NCI-H1105 treated with DMSO at 0.1 percent for 48 hours (cell line): ENCODE measurements at regions not wholly inside any gene's neighbourhood (a gene's known extent, or its start where the extent isn't known, plus 50 kb on each side); places are given as distances from the start of the nearest gene placed in this dataset.
"Not testable (repeated sequence)": the region's sequence is repeated elsewhere in the genome, so short reads cannot be mapped to it uniquely, and the experiment has no call there.

Source experiments
- DNase-seq: peaks from one replicate; lab custom pipeline; 2025; lab: John Stamatoyannopoulos, UW

DNA sequence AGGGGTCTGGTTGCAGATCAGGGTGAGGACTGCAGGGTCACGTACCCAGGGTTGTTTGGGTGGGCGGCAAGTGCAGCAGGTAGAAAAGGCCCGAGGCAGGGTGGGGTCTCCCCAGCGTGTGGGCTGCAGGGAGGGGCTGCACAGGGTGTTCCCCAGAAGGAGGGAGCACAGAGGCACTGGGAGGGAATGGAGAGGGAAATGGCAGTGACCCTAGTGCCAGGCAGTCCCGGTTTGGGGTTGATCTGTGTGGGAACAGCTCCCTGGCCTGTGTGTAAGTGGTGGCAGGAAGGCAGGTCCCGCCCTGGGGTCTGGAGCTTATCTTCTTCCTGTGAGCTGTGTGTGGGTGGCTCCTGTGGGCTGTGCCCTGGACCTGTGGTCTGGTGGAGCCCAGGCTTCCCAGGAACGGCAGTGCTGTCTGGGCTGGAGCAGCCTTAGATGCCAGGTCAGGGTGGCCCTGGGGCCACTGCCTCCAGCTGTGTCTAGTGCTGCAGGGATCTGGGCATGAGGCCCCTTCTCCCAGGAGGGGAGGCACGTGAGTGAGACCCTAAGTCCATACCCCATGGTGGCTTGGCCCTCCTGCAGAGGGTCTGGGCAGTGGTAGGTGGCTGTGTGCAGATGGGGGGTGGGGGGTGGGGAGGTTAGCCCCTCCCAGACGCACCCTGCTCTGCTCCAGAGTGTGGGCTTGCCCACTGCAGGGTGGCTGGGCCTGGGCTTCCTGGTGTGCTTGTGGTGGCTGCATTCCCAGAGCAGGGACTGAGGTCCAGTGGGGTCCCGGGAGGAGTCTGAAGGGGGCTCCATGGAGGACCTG is 363.5 kb downstream of the TMEM121 start:
- no peak for DNase-seq

DNA sequence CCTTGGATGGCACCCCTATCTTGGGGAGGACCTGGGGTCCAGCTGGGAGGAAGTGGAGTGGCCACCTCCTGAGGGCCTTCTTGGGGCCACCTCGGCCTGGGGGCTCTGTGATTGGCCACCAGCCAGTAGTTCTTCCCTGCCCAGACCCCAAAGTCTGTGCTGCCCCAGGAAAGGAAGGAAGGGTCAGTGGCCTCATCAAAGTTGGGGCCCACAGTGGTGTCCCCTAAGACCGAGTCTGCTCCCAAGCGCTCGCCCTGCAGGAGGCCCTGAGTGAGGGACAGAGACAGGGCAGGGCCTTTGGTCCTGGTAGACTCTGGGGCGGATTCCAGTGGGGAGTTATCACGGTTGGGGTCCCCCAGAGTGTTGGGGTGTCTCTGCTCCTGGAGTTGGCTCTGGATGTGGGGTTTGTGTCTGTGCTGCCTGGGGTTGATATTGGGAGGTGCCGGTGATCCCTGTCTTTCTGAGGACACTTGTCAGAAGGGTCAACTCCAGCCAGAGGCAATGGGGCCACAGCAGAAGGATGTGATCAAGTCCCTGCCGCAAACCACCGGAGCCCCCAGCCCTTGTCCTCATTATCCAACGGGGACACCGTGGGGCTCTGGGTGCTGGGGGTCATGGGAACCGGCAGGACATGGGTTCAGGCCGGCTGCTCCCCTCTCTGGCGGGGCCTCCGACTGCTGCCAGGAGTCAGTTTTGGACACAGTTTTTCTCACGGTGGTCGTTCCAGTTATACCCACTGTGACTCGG is 364.3 kb downstream of the TMEM121 start:
- no peak for DNase-seq

DNA sequence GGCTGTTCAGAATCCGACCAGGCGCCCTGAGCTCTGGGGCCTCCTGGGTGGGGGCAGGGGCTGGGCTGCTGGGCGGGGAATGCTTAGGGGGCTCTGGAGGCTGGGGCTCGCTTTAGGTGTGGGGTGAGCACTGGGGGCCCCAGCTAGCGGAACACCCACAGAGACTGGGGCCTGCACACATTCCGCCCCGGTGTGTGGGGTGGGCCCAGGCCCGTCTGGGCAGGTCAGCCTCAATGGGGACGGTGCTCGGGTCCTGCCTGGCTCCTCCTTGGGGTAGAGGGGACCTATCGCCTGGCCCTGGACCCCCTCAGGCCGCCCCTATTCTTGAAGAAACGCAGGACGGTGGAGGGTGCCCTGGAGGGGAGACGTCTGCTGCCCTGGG is 364.8 kb downstream of the TMEM121 start:
- no peak for DNase-seq

DNA sequence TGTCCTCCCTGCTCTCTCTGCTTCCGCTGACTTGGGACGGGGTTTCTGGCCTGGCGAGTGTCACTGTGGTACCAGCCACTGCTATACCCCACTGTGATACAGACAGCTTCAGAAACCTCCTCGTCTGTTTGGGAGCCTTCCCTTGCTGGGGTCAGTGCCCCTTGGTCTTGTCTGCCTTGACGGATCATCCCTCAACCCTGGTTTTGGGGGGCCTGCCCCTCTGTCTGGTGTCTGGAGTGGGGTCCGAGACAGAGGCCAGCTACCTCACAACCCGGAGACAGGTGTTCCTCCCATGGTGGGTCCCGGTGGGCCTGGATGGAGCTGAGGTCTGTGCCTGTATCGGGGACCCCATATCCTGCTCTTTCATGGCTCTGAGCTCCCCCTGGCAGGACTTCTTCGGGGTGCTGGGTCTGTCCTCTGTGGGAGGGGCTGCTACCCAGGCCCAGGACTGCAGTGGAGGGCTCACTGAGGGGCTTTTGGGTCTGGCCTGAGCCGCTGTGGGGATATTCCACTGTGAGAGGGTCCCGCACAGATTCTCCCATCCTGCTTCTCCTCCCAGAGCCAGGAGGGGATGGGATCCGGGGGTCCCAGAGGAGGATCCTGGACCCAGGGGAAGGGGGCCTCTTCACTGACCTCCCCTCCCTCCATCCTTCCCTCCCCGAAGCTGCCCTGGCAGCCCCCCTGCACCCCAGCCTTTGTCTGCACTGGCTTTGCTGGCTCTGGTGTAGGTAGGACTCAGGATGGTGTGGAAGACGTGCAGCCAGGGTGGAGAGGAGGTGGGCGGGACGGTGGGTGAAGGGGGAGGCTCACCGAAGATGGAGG is 365.5 kb downstream of the TMEM121 start:
- DNase-seq = no peak

DNA sequence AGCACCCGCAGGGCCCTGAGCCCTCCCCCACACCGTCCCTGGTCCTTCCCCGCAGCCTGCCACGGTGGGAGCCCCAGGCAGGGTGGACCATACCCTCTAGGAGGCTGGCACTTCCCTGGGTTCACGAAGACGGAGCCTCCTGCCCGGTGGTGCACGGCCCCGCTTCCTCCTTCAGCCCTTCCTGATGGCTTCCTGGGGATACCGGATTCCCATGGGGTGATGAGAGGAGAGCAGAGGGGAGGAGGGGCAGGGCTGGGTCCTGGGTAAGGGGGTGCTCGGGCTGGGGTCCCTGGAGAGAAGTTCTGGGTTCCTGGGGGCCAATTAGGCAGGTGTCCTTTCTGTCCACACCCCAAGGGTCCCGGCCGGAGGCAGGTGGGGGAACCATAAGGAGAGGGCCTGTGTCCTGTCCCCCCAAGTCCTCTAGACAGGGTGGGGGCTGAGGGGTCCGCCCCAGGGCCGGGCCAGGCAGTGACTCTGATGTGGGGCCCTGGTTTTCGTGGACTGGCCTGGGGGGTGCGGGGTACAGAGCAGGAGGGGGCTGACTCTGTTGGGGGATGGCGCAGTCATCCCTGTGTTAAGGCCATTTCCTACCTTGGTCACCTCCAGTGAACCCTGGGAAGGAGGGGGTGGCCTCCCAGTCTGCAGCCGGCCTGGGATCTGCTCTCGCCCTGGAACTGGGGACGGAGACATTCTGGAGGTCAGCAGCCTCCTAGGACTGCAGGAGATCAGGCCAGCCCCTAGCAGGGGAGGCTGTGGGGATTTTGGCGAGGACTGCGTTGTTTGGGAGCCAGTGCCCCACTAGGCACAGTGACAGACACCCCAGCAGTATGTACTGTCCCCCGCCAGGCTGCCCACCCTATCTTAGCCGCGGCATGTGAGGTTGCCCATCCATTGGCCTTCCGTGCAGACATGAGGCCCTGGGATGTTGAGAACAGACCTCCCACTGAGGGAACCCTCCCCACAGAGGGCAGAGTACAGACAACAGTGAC is 366.4 kb downstream of the TMEM121 start:
- not testable (repeated sequence) for DNase-seq

GRCh38 chr14:105893686-105894085 is 367.3 kb downstream of the TMEM121 start:
- DNase-seq = not testable (repeated sequence)

DNA sequence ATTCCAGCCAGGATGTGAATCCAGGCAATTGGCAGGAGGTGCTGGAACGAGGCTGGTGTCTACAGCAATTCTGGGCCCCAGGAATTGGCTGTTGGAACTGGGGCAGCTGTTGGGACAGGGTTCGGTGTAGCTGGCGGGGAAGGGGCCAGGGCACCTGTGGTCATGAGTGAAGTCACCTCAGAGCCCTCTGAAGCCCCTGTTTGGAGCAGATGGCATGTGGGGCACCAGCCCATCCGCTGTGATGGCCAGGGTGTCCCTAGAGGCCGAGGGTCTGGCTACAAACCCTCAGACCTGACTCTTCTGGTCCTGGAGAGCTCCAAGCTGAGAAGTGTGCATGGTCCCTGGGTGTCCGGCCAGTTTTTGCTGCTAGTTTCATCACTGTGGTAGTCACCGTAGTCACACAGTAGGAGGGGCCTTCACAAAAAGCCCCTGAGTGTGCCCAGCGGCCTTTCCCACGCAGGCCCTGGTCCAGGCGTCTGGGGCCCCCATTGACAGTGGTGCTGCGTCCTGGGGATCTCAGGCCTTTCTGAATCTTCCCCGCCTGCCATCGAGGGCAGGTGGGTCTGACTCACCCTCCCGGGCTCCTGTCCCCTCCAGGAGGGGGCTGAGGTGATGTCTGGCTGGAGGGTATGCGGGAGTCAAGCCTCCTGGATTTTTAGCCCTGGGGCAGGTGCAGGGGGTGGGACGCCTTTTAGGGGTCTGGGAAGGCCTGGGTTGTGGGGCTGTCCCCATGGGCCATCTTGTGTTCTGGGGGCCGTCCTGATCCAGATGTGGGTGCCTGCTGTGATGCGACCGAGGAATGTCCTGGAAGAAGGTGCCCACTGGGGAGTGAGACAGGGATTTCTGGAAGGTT is 368.0 kb downstream of the TMEM121 start:
- no peak for DNase-seq

DNA sequence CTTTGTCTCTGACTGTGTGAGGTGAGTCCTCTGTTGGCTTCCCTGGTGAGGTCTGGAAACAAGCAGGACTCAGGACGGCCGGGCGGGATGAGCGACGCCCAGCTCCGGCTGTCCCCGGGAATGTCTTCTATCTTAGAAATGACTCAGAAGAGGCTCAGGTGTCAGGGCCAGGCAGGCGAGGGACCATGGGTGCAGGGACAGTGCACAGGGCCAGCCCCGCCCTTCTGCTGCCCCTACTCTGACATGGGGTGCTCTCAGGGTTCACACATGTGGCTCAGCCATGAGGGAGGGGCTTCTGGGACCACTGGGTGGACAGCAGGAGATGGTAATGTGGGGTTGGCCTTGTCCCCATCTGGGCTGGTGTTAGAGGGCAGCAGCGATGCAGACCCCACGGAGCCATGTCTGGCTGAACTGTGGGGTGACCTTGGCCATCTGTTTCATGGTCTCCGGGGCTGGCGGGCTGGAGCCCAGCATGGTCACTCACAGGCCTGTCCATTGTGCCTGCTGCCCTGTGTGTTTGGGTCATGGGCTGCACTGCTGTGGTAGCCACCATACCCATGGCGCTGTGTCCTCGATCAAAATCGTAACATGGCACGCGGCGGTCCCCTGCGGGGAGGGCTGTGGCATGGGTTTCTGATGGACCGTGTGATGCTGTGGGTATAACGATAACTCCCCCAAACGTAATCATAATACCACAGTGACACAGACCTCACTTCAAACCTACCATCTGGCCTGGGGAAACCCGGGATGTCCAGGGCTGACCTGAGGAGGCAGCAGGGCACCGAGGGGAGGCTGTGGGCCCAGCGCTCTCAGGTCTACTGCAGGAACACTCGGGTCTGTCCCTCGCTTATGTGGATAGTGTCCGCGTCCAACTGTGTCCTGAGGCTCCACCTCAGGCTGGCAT is 368.8 kb downstream of the TMEM121 start:
- no peak for DNase-seq

GRCh38 chr14:105896206-105896605 is 369.8 kb downstream of the TMEM121 start:
- DNase-seq = not testable (repeated sequence)

DNA sequence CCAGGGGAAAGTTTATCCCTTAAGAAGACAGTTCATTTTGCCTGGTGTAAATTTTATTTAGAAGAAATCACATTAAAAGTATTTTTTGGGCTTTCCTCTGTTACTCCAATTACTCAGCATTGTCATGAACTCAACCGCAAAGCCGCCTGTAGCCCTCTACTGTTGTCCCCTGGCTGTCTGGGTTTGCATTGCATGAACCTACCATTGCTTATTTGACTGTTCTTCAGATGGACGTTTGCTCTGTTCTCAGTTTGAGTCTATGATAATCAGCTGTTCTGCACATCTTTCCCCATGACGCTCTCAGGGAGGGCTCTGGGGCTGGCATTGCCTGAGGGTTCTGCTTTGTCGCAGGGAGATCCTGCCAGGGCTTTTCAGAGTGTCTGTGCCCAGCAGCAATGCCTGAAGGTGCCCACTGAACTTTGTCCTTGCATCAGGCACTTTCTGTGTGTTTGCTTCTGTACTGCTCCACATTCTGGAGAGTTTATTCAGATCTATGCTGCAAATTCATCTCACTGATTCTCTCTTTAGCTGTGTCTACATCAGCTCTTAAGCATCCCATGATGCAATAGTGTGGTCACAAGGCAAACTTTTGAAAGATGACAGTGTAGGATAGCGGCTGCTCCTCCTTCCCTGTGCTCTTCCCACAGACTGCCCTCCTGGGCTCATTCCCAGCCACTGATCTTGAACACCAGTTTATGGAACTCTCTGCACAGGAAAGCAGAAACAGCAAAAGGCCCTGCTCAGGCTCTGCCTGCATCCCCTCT is 370.8 kb downstream of the TMEM121 start:
- not testable (repeated sequence) for DNase-seq

- no peak for DNase-seq
These were observed 371.3 kb downstream of the TMEM121 start for GRCh38 chr14:105897725-105898113.

GRCh38 chr14:105898482-105899010 is 372.2 kb downstream of the TMEM121 start:
- DNase-seq = no peak

GRCh38 chr14:105899071-105899641 is 372.8 kb downstream of the TMEM121 start:
- no peak for DNase-seq

GRCh38 chr14:105899657-105900397 is 373.4 kb downstream of the TMEM121 start:
- DNase-seq = no peak

DNA sequence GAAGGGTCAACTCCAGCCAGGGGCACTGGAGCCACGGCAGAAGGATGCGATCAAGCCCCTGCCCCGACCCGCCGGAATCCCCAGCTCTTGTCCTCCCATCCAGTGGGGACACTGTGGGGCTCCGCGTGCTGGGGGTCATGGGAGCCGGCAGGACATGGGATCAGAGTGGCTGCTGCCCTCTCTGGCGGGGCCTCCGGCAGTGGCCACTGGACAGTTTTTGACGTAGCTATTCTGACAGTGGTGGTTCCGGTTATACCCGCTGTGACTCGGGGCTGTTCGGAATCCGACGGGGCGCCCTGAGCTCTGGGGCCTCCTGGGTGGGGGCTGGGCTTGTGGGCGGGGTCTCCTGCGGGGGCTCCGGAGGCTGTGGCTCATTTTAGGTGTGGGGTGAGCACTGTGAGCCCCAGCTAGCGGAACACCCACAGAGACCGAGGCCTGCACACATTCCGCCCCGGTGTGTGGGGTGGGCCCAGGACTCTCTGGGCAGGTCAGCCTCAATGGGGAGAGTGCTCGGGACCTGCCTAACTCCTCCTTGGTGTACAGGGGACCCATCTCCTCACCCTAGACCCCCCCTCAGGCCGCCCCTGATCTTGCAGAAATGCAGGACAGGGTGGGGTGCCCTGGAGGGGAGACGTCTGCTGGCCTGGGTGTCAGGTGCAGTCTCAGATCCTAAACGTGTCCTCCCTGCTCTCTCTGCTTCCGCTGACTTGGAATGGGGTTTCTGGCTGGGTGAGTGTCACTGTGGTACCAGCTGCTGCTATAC is 374.2 kb downstream of the TMEM121 start:
- DNase-seq = no peak

- no peak for DNase-seq
These were observed 374.8 kb downstream of the TMEM121 start for GRCh38 chr14:105901226-105901625.
